OCI-LY7 (cell line): ENCODE measurements at regions not wholly inside any gene's neighbourhood (a gene's known extent, or its start where the extent isn't known, plus 50 kb on each side); places are given as distances from the start of the nearest gene placed in this dataset.

Source experiments
- BruUV-seq: library from RNA; stranded (reverse); fragments of 400-500 nt; replicated peaks from 2 replicates; lab custom pipeline; 2021; lab: Mats Ljungman, UMichigan
- CTCF ChIA-PET: fragments of 300-600 bp; sonication (Branson Sonifier 250); formaldehyde crosslinking; loops from one replicate; lab custom pipeline; 2022; ENCODE audit warnings: antibody characterized with exemption; ENCODE audit not compliant: unreplicated experiment; lab: Charles Lee
- POLR2A ChIA-PET: fragments of 300-600 bp; sonication (Branson Sonifier 250); formaldehyde crosslinking; loops from one replicate; lab custom pipeline; 2022; ENCODE audit warnings: antibody characterized with exemption; lab: Charles Lee
- DNase-seq: peaks from one replicate; pipeline ENCODE4 v3.0.0-alpha.2; 2015; ENCODE audit warnings: low spot score
- H2AFZ ChIP-seq: fragments of 200-600 bp; sonication (generic), shearing (Covaris generic); 2 replicates; pipeline ENCODE4 v1.6.1; 2014; ENCODE audit warnings: mild to moderate bottlenecking, antibody characterized with exemption, low read length, moderate library complexity
- H3K27ac ChIP-seq: fragments of 200-600 bp; sonication (generic); 2 replicates; pipeline ENCODE4 v1.5.1; 2014; ENCODE audit warnings: mixed run types, low read depth, mild to moderate bottlenecking, moderate library complexity, low read length, inconsistent platforms; ENCODE audit not compliant: poor library complexity, severe bottlenecking
- H3K36me3 ChIP-seq: fragments of 200-600 bp; sonication (generic); 2 replicates; pipeline ENCODE4 v1.6.1; 2014; ENCODE audit warnings: mild to moderate bottlenecking, antibody characterized with exemption, low read length, moderate library complexity, mixed read lengths; ENCODE audit not compliant: insufficient read depth
- H3K4me1 ChIP-seq: fragments of 200-600 bp; sonication (generic); 2 replicates; pipeline ENCODE4 v1.5.1; 2014; ENCODE audit warnings: mild to moderate bottlenecking, low read length; ENCODE audit not compliant: insufficient read depth, poor library complexity, severe bottlenecking
- H3K4me2 ChIP-seq: fragments of 200-600 bp; sonication (generic); 2 replicates; pipeline ENCODE4 v1.6.1; 2014; ENCODE audit warnings: mild to moderate bottlenecking, low read length
- H3K4me3 ChIP-seq: fragments of 200-600 bp; sonication (generic); 2 replicates; pipeline ENCODE4 v1.5.1; 2014; ENCODE audit warnings: mild to moderate bottlenecking, low read depth, low read length; ENCODE audit not compliant: poor library complexity, severe bottlenecking
- H3K79me2 ChIP-seq: fragments of 200-600 bp; sonication (generic); 2 replicates; pipeline ENCODE4 v1.6.1; 2016; ENCODE audit warnings: low read depth, mild to moderate bottlenecking, low read length, moderate library complexity, mixed read lengths; ENCODE audit not compliant: insufficient read depth
- H3K9me2 ChIP-seq: fragments of 200-600 bp; sonication (generic); 2 replicates; pipeline ENCODE4 v1.6.1; 2016; ENCODE audit warnings: mild to moderate bottlenecking, low read length, mixed read lengths; ENCODE audit not compliant: insufficient read depth
- H3K9me3 ChIP-seq: fragments of 200-600 bp; sonication (generic); 2 replicates; pipeline ENCODE4 v1.6.1; 2014; ENCODE audit warnings: mild to moderate bottlenecking, mixed run types, low read length, mixed read lengths
- H4K20me1 ChIP-seq: fragments of 200-600 bp; sonication (generic); 2 replicates; pipeline ENCODE4 v1.6.1; 2014; ENCODE audit warnings: mild to moderate bottlenecking, antibody characterized with exemption, low read length, moderate library complexity, mixed read lengths; ENCODE audit not compliant: insufficient read depth
- EZH2phosphoT487 ChIP-seq: fragments of 200-600 bp; sonication (generic); IDR thresholded peaks from 2 replicates; pipeline ENCODE4 v1.6.1; 2018; ENCODE audit warnings: low read depth, borderline replicate concordance, mild to moderate bottlenecking, mixed run types, antibody characterized with exemption, low read length, moderate library complexity, mixed read lengths
- intact Hi-C: fragments of 100-400 bp; cut with micrococcal nuclease; formaldehyde crosslinking; loops from one replicate; pipeline ENCODE4 v1.10.0; 2022; ENCODE audit not compliant: unreplicated experiment
- TF ChIP-seq, protein P1 (sequence below): fragments of 200-600 bp; sonication (generic); conservative IDR thresholded peaks from 2 replicates; pipeline ENCODE4 v1.5.1; 2014; ENCODE audit warnings: mild to moderate bottlenecking, antibody characterized with exemption, low read length, moderate library complexity, mixed read lengths

GRCh38 chr21:38881131-38881530 lies 75.4 kb downstream of the ETS2 start:
- TF ChIP-seq, protein P1, sequence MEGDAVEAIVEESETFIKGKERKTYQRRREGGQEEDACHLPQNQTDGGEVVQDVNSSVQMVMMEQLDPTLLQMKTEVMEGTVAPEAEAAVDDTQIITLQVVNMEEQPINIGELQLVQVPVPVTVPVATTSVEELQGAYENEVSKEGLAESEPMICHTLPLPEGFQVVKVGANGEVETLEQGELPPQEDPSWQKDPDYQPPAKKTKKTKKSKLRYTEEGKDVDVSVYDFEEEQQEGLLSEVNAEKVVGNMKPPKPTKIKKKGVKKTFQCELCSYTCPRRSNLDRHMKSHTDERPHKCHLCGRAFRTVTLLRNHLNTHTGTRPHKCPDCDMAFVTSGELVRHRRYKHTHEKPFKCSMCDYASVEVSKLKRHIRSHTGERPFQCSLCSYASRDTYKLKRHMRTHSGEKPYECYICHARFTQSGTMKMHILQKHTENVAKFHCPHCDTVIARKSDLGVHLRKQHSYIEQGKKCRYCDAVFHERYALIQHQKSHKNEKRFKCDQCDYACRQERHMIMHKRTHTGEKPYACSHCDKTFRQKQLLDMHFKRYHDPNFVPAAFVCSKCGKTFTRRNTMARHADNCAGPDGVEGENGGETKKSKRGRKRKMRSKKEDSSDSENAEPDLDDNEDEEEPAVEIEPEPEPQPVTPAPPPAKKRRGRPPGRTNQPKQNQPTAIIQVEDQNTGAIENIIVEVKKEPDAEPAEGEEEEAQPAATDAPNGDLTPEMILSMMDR, result no peak
- no peak for TF ChIP-seq EZH2phosphoT487
- H3K4me3 ChIP-seq, result no peak overlapping the region
- no peak for DNase-seq
- H4K20me1 ChIP-seq, result no peaks in the 10 kb centered on the region
- H3K4me2 ChIP-seq, result no peak overlapping the region
- CTCF ChIA-PET, result no interaction called here
- no peak overlapping the region for H3K27ac ChIP-seq
- peaks cover 12% of the 10 kb centered on the region for H3K9me3 ChIP-seq
- no peaks in the 10 kb centered on the region for H3K79me2 ChIP-seq
- intact Hi-C loops, result no loop called here
- no peaks in the 10 kb centered on the region for H3K4me1 ChIP-seq
- H2AFZ ChIP-seq, result no peak overlapping the region
- POLR2A ChIA-PET, result no interaction called here
- no peaks in the 10 kb centered on the region for H3K9me2 ChIP-seq
- H3K36me3 ChIP-seq, result no peaks in the 10 kb centered on the region
- no TSS peak for BruUV-seq

DNA sequence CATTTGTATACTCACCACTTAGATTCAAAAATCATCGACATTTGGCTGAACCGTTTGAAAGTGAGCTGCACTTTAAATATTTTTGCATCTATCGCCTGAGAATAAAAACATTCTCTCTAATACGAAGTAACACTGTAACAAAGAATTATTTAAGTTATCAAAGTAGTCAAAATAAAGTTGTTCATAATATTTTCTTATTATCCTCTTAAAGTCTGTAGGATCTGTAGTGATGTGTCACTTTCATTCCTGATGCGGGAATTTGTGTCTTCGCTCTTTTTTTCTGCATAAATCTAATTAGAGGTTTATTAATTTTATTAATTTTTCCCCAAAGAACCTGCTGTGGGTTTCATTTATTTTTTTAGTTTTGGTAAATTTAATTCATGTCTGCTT lies 74.8 kb downstream of the ETS2 start:
- H3K4me2 ChIP-seq, result no peak overlapping the region
- ChIA-PET POLR2A (no interaction called here), CTCF (no interaction called here)
- DNase-seq, result no peak
- no TSS peak for BruUV-seq
- no peaks in the 10 kb centered on the region for H3K9me2 ChIP-seq
- no peaks in the 10 kb centered on the region for H3K79me2 ChIP-seq
- H3K36me3 ChIP-seq, result no peaks in the 10 kb centered on the region
- peaks cover 12% of the 10 kb centered on the region for H3K9me3 ChIP-seq
- TF ChIP-seq, protein P1, result no peak
- TF ChIP-seq EZH2phosphoT487, result no peak
- H3K4me3 ChIP-seq, result no peak overlapping the region
- no peak overlapping the region for H3K27ac ChIP-seq
- intact Hi-C loops, result no loop called here
- H4K20me1 ChIP-seq, result no peaks in the 10 kb centered on the region
- no peak overlapping the region for H2AFZ ChIP-seq
- no peaks in the 10 kb centered on the region for H3K4me1 ChIP-seq

- H4K20me1 ChIP-seq, result no peaks in the 10 kb centered on the region
- POLR2A ChIA-PET, result interaction anchor here (1.2 kb wide), 1 partner anchor 15 kb away, joined by 4 read pairs; no protein-coding TSS in a partner anchor
- no peaks in the 10 kb centered on the region for H3K9me2 ChIP-seq
- intact Hi-C loops, result no loop called here
- no peak overlapping the region for H2AFZ ChIP-seq
- H3K36me3 ChIP-seq, result no peaks in the 10 kb centered on the region
- H3K79me2 ChIP-seq, result no peaks in the 10 kb centered on the region
- H3K27ac ChIP-seq, result no peak overlapping the region
- H3K4me1 ChIP-seq, result no peaks in the 10 kb centered on the region
- no TSS peak for BruUV-seq
- DNase-seq, result no peak
- H3K9me3 ChIP-seq, result peaks cover 12% of the 10 kb centered on the region
- TF ChIP-seq, protein P1, result no peak
- no peak for TF ChIP-seq EZH2phosphoT487
- CTCF ChIA-PET, result no interaction called here
- H3K4me2 ChIP-seq, result no peak overlapping the region
- no peak overlapping the region for H3K4me3 ChIP-seq
Observed at GRCh38 chr21:38879912-38880576, 74.3 kb downstream of the ETS2 start.
